Germinal center (tissue), 1 donor: ENCODE measurements at regions not wholly inside any gene's neighbourhood (a gene's known extent, or its start where the extent isn't known, plus 50 kb on each side); places are given as distances from the start of the nearest gene placed in this dataset.

Experiments used
- DNase-seq: peaks from one replicate; pipeline ENCODE4 v3.0.0; 2012; ENCODE audit warnings: mixed read lengths, low spot score

DNA sequence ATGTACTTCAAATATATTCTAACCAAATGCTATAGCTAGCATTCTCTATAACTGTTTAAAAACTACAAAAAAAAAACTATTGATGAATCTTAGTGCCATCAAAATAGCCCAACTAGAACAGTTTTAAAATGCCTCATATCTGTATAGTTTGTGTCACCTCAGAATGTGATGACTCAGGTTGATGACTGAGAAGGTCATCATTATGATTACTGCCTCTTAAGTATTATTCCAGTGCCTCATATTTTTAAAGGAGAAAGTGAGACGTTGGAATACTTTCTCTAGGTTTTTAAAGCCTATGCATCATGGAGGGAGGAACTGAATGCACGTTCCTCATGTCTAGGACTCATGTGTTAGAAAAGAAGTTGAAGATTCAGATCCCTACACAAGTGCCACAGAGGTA is 88.2 kb downstream of the TMA16 start:
- no peak for DNase-seq

DNA sequence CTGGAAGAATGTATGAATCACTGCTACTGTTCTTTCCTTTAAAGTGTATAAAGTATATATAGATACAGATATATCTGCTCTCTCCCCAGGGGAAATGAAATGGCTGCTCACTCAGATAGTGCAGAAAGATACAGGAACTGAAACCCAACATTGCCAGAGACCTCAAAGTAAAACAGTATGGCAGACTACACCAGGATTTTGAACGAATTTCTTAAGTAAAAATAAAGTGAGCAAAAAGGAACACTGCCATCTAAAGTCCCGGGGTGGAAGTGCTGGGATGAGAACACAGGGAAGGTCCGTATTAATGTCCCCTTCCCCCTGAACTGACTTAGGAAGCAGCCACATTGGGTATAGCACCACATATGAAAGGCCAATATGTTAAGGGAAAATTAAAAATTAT is 93.4 kb downstream of the TMA16 start:
- peak; percentile 57 for DNase-seq

DNA sequence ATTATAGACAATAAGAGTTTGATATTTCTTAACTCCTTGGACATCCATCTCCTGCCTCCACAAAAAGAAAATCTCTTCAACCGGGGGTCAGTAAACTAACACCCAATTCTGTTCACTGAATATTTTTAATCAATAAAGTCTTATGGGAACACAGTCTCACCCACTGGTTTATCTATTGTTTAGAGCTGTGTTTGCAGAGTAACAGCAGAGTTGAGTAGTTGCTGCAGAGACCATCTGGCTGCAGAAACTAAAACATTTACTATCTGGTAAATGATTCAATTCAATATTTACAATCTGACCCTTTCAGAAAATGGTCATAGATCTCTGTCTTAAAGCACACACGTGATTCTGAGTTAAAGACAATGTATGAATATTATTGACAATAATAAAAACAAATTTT is 94.0 kb downstream of the TMA16 start:
- no peak for DNase-seq

- no peak for DNase-seq
Observed at GRCh38 chr4:163590103-163590502, 95.6 kb downstream of the TMA16 start.

- DNase-seq: no peak
Observed at GRCh38 chr4:163590619-163591264, 96.3 kb downstream of the TMA16 start.

DNA sequence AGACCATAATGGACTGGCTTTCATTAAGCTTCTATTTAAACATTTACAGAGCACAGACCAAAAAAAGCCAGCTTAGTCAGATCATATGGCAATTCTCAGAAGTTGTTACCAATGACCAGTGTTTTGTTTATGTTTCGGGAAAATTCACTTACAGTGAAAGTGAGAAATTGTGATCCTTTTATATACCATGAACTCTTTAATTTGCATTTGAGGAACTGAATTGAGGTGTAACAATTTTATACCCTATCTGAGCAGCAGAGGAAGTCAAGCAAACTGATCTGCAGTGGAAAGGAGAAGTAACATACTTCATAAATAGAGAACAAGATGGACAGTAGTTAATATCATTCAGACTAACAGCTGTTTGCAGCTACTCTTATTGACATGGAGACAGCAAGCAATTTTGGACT is 97.1 kb downstream of the TMA16 start:
- peak; percentile 49 for DNase-seq

GRCh38 chr4:163592212-163592611 is 97.7 kb downstream of the TMA16 start:
- no peak for DNase-seq

DNA sequence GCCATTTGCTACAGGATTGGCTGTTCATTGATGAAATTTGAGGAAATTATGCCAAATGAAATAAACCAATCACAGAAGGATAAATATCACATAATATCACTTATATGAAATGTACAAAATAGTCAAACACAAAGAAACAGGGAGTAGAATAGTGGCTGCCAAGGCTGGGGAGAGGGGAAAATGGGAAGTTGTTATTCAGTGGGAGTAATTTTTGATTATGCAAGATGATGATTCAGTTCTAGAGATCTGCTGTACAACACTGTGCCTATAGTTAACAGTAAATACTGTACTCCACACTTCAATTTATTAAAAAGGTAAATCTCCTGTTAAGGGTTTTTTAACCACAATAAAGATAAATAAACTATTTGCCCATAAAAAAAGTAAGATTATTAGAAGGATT is 101.1 kb downstream of the TMA16 start:
- no peak for DNase-seq

DNA sequence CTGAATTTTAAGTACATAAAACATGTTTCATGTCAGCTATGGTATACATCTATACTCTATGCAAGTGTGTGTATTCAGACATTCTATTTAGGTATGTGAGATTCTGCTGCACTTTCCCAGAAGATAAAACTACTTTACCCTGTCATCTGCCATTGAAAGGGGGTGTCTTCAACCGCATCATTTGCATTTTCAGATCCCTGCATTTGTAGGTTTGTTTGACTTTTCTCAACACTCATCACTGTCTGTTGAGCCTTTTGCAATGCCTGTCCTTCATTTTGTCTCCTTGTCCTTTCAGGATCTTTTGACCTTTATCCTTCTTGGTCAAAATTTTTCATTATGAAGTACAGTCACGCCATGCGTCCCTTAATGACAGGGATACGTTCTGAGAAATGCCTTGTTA is 103.5 kb downstream of the TMA16 start:
- DNase-seq: no peak

DNA sequence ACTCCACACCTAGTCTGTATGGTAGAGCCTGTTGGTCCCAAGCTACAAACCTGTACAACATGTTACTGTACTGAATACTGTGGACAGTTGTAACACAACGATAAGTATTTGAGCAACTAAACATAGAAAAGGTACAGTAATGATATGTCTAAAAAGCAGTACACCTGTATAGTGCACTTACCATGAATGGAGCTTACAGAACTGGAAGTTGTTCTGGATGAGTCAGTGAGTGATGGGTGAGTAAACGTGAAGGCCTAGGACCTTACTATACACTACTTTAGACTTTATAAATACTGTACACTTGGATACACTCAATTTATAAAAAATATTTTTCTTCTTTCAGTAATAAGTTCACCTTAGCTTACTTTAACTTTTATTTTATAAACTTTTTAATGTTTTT is 104.0 kb downstream of the TMA16 start:
- no peak for DNase-seq

- DNase-seq: no peak
Observed at GRCh38 chr4:163600727-163601126, 106.2 kb downstream of the TMA16 start.

DNA sequence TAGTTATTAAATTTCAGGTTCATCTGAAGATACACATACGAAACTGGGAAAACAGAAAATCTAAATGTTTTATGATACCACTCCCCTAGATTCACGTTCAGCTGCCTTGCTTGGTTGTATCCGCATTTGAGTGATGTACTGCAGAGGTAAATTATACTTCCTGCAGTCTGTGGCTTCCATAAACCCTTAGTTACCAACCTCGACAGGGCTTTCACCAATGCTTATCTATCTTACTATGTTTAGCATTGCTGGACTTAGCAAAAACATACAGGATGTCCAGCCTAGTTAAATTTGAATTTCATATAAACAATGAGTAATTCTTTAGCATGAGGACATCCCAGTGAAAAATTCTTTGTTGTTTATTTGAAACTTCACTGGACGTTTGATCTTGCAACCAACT is 108.8 kb downstream of the TMA16 start:
- DNase-seq: no peak

GRCh38 chr4:163606896-163607691 is 112.6 kb downstream of the TMA16 start:
- DNase-seq: no peak

DNA sequence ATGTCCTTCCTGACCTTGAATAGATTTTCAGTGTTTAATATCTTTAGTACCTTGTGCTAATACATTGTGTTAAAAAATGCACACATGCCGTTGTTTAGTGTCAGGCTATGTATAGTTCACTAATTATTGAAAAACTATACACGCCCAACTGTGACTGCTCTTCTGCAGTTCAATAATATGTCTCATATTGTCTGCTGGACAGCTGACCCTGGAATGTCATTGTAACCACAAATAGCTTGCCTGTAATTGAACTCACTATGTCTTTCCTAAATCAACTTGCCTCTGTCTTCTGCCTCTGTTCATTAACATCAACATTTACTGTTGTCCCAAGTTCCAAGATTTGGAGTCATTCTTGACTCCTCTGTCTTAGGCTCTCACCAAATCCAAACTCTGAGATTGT is 114.5 kb downstream of the TMA16 start:
- DNase-seq: no peak

DNA sequence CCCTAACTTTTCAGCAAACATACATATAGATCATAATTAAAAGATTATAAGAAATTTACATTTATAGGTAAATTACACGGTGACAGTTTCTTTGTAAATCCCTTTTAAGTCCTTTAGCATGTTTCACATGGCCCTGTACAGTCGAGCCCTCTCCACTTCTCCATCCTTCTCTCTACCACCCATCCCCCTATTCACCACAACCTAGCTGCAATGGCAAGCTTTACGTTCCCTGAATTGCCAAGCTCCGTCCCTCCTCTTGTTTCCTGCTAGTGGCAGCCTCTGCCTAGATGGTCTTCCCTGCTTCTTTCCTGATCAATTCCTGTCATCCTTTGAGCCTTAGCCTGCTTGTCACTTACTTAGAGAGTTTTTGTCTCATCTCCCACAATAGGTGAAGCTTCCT is 116.2 kb downstream of the TMA16 start:
- DNase-seq: no peak

DNA sequence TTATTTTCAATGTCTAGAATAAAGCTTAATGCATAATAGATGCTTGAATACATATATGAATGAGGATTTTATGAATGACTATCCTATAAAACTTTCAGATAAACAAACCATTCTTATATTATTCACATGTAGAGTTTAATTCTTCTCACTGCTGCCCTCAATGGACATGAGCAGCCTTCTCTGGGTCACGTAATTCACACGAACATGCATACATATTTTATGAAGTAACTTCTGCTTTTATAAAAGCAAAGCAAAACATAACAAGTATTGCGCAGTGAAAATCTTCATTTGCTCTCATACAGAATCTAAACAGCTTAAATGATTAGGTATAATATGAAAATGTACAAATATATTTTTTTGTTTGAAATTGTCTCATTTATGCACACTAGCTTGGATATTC is 116.7 kb downstream of the TMA16 start:
- DNase-seq: no peak

GRCh38 chr4:163611784-163612445 is 117.4 kb downstream of the TMA16 start:
- DNase-seq: no peak

DNA sequence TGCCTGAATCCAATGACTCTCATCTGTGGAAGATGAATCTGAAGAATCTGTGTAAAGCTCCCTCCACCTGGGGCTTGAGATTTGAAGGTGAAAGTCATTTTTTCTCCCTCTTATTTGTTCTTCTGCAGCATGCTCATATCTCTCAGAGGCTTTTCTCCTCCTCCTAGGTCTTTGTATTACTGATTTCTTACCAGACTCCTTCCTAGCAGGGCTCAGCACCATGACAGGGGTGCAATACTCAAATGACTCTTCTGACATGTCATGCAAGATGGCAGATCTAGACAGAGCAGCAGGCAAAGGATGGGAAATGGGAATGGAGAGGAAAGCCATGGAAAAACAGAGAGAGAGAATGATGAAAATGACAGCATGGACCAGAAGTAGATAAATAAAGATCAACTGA is 118.3 kb downstream of the TMA16 start:
- no peak for DNase-seq

- no peak for DNase-seq
Observed at GRCh38 chr4:163613383-163613782, 118.9 kb downstream of the TMA16 start.

GRCh38 chr4:163614866-163615265 is 120.4 kb downstream of the TMA16 start:
- DNase-seq: no peak

DNA sequence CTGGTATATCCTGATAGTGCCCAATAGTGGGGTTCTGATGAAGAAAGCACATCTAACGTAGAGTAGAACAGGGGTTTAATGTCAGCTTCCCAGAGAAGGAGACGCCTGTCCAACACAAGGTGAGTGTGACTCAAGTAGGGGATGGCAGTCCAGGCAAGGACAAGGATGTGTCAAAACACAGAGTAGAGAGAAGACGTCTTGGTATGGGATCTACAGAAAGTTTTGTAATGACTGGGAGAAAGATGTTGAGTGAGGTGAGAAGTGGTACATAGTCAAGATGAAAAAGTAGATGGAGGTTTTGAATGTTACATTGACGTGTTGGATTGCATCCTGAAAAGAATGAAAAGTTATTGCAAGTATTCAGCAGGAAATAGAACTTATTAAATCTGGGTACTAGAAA is 124.4 kb downstream of the TMA16 start:
- no peak for DNase-seq

- no peak for DNase-seq
Observed at GRCh38 chr4:163620738-163621137, 126.2 kb downstream of the TMA16 start.

DNA sequence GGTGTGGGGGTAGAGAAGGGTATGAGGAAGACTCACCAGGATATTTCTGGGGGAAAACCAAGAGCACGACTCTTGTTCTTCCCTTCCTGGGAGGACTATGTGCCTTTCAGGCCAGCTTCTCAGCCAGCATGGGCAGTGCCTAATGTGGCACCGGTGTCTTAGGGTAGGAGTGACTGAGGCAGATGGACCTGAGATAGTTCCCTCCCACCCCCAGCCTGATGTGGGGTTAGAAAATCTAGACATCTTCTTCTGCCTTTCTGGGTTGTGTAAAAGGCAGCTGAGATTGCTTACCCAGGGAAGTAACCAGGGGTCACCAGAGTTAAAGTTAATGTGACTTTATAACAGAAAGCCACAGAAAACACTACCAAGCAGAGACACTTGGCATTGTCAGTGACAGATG is 127.3 kb downstream of the TMA16 start:
- no peak for DNase-seq
